HepG2 (cell line): ENCODE measurements at regions not wholly inside any gene's neighbourhood (a gene's known extent, or its start where the extent isn't known, plus 50 kb on each side); places are given as distances from the start of the nearest gene placed in this dataset.

Experiments
- BHLHE40 ChIP-seq: IDR thresholded peaks from 2 replicates; pipeline ENCODE4 v1.6.1; 2011; ENCODE audit warnings: low read length, improper control_type of control experiment
- CCAR2 ChIP-seq: fragments of 200-400 bp; formaldehyde crosslinking; optimal IDR thresholded peaks from 2 replicates; pipeline ENCODE3; 2018; ENCODE audit warnings: low read depth, mild to moderate bottlenecking, low read length, moderate library complexity
- DPF2 ChIP-seq: sonication (generic); formaldehyde crosslinking; IDR thresholded peaks from 2 replicates; pipeline ENCODE4 v1.4.0; 2020; ENCODE audit warnings: mild to moderate bottlenecking, low read depth, missing genetic modification reagents, borderline replicate concordance
- HNRNPLL ChIP-seq: fragments of 200-400 bp; formaldehyde crosslinking; IDR thresholded peaks from 2 replicates; pipeline ENCODE4 v1.6.1; 2017; ENCODE audit warnings: mild to moderate bottlenecking, low read depth, low read length; ENCODE audit not compliant: poor library complexity, severe bottlenecking
- ISL2 ChIP-seq: sonication (generic); formaldehyde crosslinking; IDR thresholded peaks from 2 replicates; pipeline ENCODE4 v1.5.0; 2020; ENCODE audit warnings: missing genetic modification reagents
- NR2C2 ChIP-seq: sonication (generic); formaldehyde crosslinking; IDR thresholded peaks from 2 replicates; pipeline ENCODE4 v1.4.0; 2020; ENCODE audit warnings: missing genetic modification reagents, mild to moderate bottlenecking, moderate library complexity, borderline replicate concordance
- NR2F1 ChIP-seq, 2 experiments: fragments of 450-650 bp in 1 of 2; formaldehyde crosslinking in 1 of 2; IDR thresholded peaks; 2 replicates each; pipeline versions ENCODE4 v1.5.0 to v1.6.1; 2016 to 2020; ENCODE audit warnings: mild to moderate bottlenecking in 1 of 2, missing compliant biosample characterization in 1 of 2, missing genetic modification reagents in 1 of 2, moderate library complexity in 1 of 2
- RFX1 ChIP-seq: fragments of 450-650 bp; IDR thresholded peaks from 2 replicates; pipeline ENCODE4 v1.6.1; 2017
- SAP130 ChIP-seq: IDR thresholded peaks from 2 replicates; pipeline ENCODE4 v1.6.1; 2016; ENCODE audit warnings: low read depth
- SPEN ChIP-seq: sonication (generic); formaldehyde crosslinking; IDR thresholded peaks from 2 replicates; pipeline ENCODE4 v1.5.1; 2020; ENCODE audit warnings: low read depth, mild to moderate bottlenecking, missing genetic modification reagents
- ZBTB7B ChIP-seq: sonication (generic); formaldehyde crosslinking; IDR thresholded peaks from 2 replicates; pipeline ENCODE4 v1.4.0; 2020; ENCODE audit warnings: missing genetic modification reagents
- ZFY ChIP-seq: sonication (generic); formaldehyde crosslinking; IDR thresholded peaks from 2 replicates; pipeline ENCODE4 v1.4.0; 2020; ENCODE audit warnings: missing genetic modification reagents
- ZNF367 ChIP-seq: sonication (generic); formaldehyde crosslinking; IDR thresholded peaks from 2 replicates; pipeline ENCODE4 v1.4.0; 2020; ENCODE audit warnings: missing genetic modification reagents, borderline replicate concordance
- ZNF83 ChIP-seq: sonication (generic); formaldehyde crosslinking; IDR thresholded peaks from 2 replicates; pipeline ENCODE4 v1.4.0; 2020; ENCODE audit warnings: missing genetic modification reagents, mild to moderate bottlenecking, borderline replicate concordance
- TF ChIP-seq, protein P1 (sequence below): sonication (generic); formaldehyde crosslinking; IDR thresholded peaks from 2 replicates; pipeline ENCODE4 v1.4.0; 2020; ENCODE audit warnings: mild to moderate bottlenecking, missing genetic modification reagents
- TF ChIP-seq, protein P2 (sequence below): sonication (generic); formaldehyde crosslinking; IDR thresholded peaks from 2 replicates; pipeline ENCODE4 v1.4.0; 2020; ENCODE audit warnings: missing genetic modification reagents; ENCODE audit errors: not compliant biosample characterization
- TF ChIP-seq, protein P3 (sequence below): sonication (generic); formaldehyde crosslinking; conservative IDR thresholded peaks from 2 replicates; pipeline ENCODE4 v1.8.0; 2022; ENCODE audit warnings: mild to moderate bottlenecking, moderate library complexity, missing genetic modification reagents
- TF ChIP-seq, protein P4 (sequence below): sonication (generic); formaldehyde crosslinking; IDR thresholded peaks from 2 replicates; pipeline ENCODE4 v1.5.1; 2020; ENCODE audit warnings: missing genetic modification reagents, mild to moderate bottlenecking, borderline replicate concordance
- TF ChIP-seq, protein P5 (sequence below): sonication (generic); formaldehyde crosslinking; IDR thresholded peaks from 2 replicates; pipeline ENCODE4 v1.5.0; 2020; ENCODE audit warnings: mild to moderate bottlenecking, missing genetic modification reagents
- TF ChIP-seq, protein P6 (sequence below): IDR thresholded peaks from 2 replicates; pipeline ENCODE4 v1.6.1; 2016; ENCODE audit warnings: mild to moderate bottlenecking

DNA sequence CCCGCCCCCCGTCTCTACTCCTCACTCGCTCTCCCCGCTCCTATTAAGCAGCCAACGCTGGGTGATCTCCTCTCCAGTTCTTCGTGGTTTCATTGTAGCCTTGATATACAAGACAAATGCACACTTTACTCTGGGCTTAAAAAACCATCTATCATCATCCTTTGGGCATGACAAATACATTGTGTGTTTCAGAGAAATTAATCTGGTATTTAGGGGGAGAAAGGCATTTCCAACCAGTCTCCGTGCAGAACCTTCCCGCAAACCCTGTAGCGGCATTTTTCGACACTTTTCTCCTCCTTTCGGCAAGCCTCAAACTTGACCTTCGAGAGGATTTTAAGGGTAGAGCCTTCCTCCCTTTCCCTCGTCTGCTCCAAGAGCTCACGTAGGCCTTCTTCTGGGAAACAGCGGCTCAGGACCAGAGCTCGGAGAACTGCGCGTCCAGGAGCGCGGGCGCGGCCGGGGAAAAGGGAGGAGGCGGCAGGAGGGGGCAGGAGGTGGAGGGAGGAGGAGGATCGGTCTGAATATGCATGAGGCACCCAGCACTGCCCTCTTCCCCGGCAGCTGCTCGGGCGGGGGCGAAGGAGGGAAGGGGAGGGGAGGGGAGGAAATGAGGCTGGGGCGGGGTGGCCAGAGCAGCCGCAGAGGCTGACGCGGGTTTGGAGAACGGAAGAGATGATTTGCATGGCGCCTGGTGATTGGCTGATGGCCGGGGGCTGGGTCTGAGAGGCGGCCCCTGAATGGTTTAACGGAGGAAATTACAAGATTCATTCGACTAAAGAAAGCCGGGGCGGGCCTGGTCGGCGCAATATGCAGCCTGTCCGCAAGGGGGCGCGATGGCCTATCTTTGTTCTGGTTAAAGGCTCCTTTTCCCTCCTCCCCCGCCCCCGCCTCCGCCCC is 127.5 kb downstream of the TMEM161B start (continued):
- TF ChIP-seq SAP130 (CRISPR knock-in tag) (peak; percentile 44; the same call in 1 of the 2 replicates), ZNF367 (CRISPR knock-in tag) (no peak), ZNF83 (CRISPR knock-in tag) (no peak), ISL2 (no peak), NR2F1 (CRISPR knock-in tag; IDR thresholded peaks at IDR 0.05) (no peak), BHLHE40 (no peak), ZBTB7B (CRISPR knock-in tag) (no peak), DPF2 (no peak), ZFY (CRISPR knock-in tag) (peak; percentile 30; the same call in 1 of the 2 replicates), RFX1 (no peak), SPEN (CRISPR knock-in tag) (no peak), HNRNPLL (peak; percentile 56), CCAR2 (no peak), NR2C2 (no peak)
- TF ChIP-seq, protein P1, sequence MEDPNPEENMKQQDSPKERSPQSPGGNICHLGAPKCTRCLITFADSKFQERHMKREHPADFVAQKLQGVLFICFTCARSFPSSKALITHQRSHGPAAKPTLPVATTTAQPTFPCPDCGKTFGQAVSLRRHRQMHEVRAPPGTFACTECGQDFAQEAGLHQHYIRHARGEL, result no peak
- TF ChIP-seq, protein P2, sequence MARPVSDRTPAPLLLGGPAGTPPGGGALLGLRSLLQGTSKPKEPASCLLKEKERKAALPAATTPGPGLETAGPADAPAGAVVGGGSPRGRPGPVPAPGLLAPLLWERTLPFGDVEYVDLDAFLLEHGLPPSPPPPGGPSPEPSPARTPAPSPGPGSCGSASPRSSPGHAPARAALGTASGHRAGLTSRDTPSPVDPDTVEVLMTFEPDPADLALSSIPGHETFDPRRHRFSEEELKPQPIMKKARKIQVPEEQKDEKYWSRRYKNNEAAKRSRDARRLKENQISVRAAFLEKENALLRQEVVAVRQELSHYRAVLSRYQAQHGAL (CRISPR knock-in tag), result no peak
- TF ChIP-seq, protein P3, sequence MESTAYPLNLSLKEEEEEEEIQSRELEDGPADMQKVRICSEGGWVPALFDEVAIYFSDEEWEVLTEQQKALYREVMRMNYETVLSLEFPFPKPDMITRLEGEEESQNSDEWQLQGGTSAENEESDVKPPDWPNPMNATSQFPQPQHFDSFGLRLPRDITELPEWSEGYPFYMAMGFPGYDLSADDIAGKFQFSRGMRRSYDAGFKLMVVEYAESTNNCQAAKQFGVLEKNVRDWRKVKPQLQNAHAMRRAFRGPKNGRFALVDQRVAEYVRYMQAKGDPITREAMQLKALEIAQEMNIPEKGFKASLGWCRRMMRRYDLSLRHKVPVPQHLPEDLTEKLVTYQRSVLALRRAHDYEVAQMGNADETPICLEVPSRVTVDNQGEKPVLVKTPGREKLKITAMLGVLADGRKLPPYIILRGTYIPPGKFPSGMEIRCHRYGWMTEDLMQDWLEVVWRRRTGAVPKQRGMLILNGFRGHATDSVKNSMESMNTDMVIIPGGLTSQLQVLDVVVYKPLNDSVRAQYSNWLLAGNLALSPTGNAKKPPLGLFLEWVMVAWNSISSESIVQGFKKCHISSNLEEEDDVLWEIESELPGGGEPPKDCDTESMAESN, result no peak
- TF ChIP-seq, protein P4, sequence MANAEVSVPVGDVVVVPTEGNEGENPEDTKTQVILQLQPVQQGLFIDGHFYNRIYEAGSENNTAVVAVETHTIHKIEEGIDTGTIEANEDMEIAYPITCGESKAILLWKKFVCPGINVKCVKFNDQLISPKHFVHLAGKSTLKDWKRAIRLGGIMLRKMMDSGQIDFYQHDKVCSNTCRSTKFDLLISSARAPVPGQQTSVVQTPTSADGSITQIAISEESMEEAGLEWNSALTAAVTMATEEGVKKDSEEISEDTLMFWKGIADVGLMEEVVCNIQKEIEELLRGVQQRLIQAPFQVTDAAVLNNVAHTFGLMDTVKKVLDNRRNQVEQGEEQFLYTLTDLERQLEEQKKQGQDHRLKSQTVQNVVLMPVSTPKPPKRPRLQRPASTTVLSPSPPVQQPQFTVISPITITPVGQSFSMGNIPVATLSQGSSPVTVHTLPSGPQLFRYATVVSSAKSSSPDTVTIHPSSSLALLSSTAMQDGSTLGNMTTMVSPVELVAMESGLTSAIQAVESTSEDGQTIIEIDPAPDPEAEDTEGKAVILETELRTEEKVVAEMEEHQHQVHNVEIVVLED (CRISPR knock-in tag), result no peak
- TF ChIP-seq, protein P5, sequence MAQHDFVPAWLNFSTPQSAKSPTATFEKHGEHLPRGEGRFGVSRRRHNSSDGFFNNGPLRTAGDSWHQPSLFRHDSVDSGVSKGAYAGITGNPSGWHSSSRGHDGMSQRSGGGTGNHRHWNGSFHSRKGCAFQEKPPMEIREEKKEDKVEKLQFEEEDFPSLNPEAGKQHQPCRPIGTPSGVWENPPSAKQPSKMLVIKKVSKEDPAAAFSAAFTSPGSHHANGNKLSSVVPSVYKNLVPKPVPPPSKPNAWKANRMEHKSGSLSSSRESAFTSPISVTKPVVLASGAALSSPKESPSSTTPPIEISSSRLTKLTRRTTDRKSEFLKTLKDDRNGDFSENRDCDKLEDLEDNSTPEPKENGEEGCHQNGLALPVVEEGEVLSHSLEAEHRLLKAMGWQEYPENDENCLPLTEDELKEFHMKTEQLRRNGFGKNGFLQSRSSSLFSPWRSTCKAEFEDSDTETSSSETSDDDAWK, result no peak
- TF ChIP-seq, protein P6, sequence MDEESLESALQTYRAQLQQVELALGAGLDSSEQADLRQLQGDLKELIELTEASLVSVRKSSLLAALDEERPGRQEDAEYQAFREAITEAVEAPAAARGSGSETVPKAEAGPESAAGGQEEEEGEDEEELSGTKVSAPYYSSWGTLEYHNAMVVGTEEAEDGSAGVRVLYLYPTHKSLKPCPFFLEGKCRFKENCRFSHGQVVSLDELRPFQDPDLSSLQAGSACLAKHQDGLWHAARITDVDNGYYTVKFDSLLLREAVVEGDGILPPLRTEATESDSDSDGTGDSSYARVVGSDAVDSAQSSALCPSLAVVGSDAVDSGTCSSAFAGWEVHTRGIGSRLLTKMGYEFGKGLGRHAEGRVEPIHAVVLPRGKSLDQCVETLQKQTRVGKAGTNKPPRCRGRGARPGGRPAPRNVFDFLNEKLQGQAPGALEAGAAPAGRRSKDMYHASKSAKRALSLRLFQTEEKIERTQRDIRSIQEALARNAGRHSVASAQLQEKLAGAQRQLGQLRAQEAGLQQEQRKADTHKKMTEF, result peak; percentile 20; the same call in 1 of the 2 replicates
